ENCODE measurements at regions not wholly inside any gene's neighbourhood (a gene's known extent, or its start where the extent isn't known, plus 50 kb on each side); places are given as distances from the start of the nearest gene placed in this dataset.

DNA sequence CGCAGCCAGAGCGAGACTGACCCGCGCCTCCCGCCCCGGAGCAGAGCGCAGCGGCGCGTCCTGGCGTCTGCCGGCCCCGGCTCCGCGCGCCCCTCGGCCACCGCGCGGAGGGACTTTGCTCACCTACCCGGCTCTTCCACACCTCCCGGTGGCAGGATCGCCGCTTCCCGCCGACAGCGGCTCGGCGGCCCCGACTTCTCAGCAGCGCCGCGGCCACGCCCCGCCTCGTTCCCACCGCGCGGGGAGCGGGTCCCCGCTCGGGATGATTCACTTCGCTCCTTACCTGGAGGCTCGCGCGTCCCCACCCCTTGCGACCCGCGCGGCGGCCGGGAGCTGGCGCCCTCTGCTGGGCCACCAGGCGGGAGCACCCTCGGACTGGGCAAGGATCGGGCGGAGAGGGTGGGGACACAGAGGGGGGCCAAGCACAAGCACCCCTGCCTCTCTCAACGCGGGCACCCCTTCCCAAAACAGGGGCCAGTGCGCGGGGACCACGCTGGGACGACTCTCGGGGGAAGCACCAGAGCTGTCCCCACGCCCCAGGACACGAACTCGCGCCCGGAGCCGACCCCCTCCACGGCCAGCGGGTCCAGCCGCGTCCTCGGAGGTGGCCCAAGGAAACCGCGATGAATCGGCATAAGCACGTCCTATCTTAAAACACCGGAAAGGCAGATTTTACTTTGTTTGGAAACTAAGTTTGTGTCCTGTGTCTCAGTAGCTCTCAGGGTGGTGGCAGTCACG, 101.0 kb upstream of the SVIL start (continued):
- TF ChIP-seq, protein P1, sequence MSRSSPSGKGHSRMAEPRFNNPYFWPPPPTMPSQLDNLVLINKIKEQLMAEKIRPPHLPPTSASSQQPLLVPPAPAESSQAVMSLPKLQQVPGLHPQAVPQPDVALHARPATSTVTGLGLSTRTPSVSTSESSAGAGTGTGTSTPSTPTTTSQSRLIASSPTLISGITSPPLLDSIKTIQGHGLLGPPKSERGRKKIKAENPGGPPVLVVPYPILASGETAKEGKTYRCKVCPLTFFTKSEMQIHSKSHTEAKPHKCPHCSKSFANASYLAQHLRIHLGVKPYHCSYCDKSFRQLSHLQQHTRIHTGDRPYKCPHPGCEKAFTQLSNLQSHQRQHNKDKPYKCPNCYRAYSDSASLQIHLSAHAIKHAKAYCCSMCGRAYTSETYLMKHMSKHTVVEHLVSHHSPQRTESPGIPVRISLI (CRISPR knock-in tag; IDR thresholded peaks at IDR 0.05; ENCODE audit: borderline replicate concordance), result no peak; the same call in 1 of the 2 replicates
- TF ChIP-seq, protein P2, sequence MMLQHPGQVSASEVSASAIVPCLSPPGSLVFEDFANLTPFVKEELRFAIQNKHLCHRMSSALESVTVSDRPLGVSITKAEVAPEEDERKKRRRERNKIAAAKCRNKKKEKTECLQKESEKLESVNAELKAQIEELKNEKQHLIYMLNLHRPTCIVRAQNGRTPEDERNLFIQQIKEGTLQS (CRISPR knock-in tag; IDR thresholded peaks at IDR 0.05), result peak; percentile 48
- peak; percentile 15; the same call in 1 of the 2 replicates for TF ChIP-seq MIXL1 (CRISPR knock-in tag; IDR thresholded peaks at IDR 0.05)
- TF ChIP-seq, protein P3, sequence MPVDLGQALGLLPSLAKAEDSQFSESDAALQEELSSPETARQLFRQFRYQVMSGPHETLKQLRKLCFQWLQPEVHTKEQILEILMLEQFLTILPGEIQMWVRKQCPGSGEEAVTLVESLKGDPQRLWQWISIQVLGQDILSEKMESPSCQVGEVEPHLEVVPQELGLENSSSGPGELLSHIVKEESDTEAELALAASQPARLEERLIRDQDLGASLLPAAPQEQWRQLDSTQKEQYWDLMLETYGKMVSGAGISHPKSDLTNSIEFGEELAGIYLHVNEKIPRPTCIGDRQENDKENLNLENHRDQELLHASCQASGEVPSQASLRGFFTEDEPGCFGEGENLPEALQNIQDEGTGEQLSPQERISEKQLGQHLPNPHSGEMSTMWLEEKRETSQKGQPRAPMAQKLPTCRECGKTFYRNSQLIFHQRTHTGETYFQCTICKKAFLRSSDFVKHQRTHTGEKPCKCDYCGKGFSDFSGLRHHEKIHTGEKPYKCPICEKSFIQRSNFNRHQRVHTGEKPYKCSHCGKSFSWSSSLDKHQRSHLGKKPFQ (CRISPR knock-in tag; IDR thresholded peaks at IDR 0.05; ENCODE audit: insufficient replicate concordance), result peak; percentile 53
- TF ChIP-seq HMGA1 (CRISPR knock-in tag; conservative IDR thresholded peaks at IDR 0.05), result no peak
- TF ChIP-seq HNRNPUL1 (IDR thresholded peaks at IDR 0.05; ENCODE audit: low read depth, low read length), result peak; percentile 30; the same call in 1 of the 2 replicates
- TF ChIP-seq ZSCAN25 (CRISPR knock-in tag; IDR thresholded peaks at IDR 0.05), result no peak
- no peak for TF ChIP-seq ZNF446 (CRISPR knock-in tag; IDR thresholded peaks at IDR 0.05)
- TF ChIP-seq, protein P4, sequence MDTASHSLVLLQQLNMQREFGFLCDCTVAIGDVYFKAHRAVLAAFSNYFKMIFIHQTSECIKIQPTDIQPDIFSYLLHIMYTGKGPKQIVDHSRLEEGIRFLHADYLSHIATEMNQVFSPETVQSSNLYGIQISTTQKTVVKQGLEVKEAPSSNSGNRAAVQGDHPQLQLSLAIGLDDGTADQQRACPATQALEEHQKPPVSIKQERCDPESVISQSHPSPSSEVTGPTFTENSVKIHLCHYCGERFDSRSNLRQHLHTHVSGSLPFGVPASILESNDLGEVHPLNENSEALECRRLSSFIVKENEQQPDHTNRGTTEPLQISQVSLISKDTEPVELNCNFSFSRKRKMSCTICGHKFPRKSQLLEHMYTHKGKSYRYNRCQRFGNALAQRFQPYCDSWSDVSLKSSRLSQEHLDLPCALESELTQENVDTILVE (CRISPR knock-in tag; IDR thresholded peaks at IDR 0.05), result no peak
- TF ChIP-seq, protein P5, sequence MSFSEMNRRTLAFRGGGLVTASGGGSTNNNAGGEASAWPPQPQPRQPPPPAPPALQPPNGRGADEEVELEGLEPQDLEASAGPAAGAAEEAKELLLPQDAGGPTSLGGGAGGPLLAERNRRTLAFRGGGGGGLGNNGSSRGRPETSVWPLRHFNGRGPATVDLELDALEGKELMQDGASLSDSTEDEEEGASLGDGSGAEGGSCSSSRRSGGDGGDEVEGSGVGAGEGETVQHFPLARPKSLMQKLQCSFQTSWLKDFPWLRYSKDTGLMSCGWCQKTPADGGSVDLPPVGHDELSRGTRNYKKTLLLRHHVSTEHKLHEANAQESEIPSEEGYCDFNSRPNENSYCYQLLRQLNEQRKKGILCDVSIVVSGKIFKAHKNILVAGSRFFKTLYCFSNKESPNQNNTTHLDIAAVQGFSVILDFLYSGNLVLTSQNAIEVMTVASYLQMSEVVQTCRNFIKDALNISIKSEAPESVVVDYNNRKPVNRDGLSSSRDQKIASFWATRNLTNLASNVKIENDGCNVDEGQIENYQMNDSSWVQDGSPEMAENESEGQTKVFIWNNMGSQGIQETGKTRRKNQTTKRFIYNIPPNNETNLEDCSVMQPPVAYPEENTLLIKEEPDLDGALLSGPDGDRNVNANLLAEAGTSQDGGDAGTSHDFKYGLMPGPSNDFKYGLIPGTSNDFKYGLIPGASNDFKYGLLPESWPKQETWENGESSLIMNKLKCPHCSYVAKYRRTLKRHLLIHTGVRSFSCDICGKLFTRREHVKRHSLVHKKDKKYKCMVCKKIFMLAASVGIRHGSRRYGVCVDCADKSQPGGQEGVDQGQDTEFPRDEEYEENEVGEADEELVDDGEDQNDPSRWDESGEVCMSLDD (CRISPR knock-in tag; IDR thresholded peaks at IDR 0.05; ENCODE audit: borderline replicate concordance), result no peak
- peak; percentile 34; the same call in 1 of the 2 replicates for TF ChIP-seq RFXAP (CRISPR knock-in tag; IDR thresholded peaks at IDR 0.05; ENCODE audit: borderline replicate concordance)
- TF ChIP-seq, protein P6, sequence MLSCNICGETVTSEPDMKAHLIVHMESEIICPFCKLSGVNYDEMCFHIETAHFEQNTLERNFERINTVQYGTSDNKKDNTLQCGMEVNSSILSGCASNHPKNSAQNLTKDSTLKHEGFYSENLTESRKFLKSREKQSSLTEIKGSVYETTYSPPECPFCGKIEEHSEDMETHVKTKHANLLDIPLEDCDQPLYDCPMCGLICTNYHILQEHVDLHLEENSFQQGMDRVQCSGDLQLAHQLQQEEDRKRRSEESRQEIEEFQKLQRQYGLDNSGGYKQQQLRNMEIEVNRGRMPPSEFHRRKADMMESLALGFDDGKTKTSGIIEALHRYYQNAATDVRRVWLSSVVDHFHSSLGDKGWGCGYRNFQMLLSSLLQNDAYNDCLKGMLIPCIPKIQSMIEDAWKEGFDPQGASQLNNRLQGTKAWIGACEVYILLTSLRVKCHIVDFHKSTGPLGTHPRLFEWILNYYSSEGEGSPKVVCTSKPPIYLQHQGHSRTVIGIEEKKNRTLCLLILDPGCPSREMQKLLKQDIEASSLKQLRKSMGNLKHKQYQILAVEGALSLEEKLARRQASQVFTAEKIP (CRISPR knock-in tag; IDR thresholded peaks at IDR 0.05; ENCODE audit: borderline replicate concordance), result no peak
- peak; percentile 43; the same call in 1 of the 2 replicates for TF ChIP-seq HDAC2 (CRISPR knock-in tag; IDR thresholded peaks at IDR 0.05)
- 0 out of 2 replicates have a peak, but pooled peaks have one; percentile 21 for TF ChIP-seq ZNF136 (CRISPR knock-in tag; IDR thresholded peaks at IDR 0.05; ENCODE audit: low read depth)
